ENCODE measurements at regions not wholly inside any gene's neighbourhood (a gene's known extent, or its start where the extent isn't known, plus 50 kb on each side); places are given as distances from the start of the nearest gene placed in this dataset.

GRCh38 chr17:5773816-5774360 is 189.6 kb upstream of the NLRP1 start:
- Histone ChIP-seq H3K27me3 (ENCODE audit: control insufficient read depth, insufficient read depth, low read length) (peaks cover 20% of the 10 kb centered on the region), H3K9ac (ENCODE audit: low read depth, low read length) (no peak overlapping the region), H2AK5ac (ENCODE audit: low read depth, low read length) (no peak overlapping the region), H3K56ac (ENCODE audit: extremely low read depth, insufficient read depth, low read length) (no peak overlapping the region), H3K4ac (ENCODE audit: low read depth, low read length) (no peak overlapping the region), H4K91ac (ENCODE audit: insufficient read depth, low read depth, low read length) (no peak overlapping the region), H2BK20ac (ENCODE audit: low read depth, low read length) (no peak overlapping the region), H2AK9ac (replicated peaks; ENCODE audit: low read depth, low read length, poor library complexity) (no peak overlapping the region), H3K4me1 (ENCODE audit: control insufficient read depth, insufficient read depth, low read length) (peaks cover 2% of the 10 kb centered on the region; the same call in 1 of the 2 replicates), H3K36me3 (ENCODE audit: control insufficient read depth, insufficient read depth, low read length) (no peaks in the 10 kb centered on the region), H4K8ac (ENCODE audit: low read depth in 2 of 2, low read length in 2 of 2) (no peak overlapping the region), H3K9me1 (ENCODE audit: insufficient read depth, low read length) (no peaks in the 10 kb centered on the region), H3K27ac (ENCODE audit: insufficient read depth, low read length) (no peak overlapping the region), H2BK5ac (ENCODE audit: low read depth, low read length, poor library complexity, severe bottlenecking) (no peak overlapping the region), H3K14ac (replicated peaks; ENCODE audit: low read depth, low read length) (no peak overlapping the region), H3K23ac (ENCODE audit: low read depth, low read length) (no peak overlapping the region), H3K4me2 (ENCODE audit: low read depth, low read length) (no peak overlapping the region), H3K4me3 (ENCODE audit: insufficient read depth, low read depth, low read length) (no peak overlapping the region), H3K18ac (ENCODE audit: low read depth, low read length) (no peak overlapping the region), H2BK120ac (ENCODE audit: low read depth, low read length) (no peak overlapping the region), H2BK15ac (ENCODE audit: low read depth, low read length) (no peak overlapping the region), H3K79me1 (ENCODE audit: low read depth in 1 of 2, low read length in 2 of 2) (no peaks in the 10 kb centered on the region), H3K9me3 (ENCODE audit: control insufficient read depth, insufficient read depth, low read length) (no peaks in the 10 kb centered on the region), H4K20me1 (ENCODE audit: insufficient read depth, low read length) (no peaks in the 10 kb centered on the region), H2AFZ (replicated peaks; ENCODE audit: low read length, poor library complexity) (no peak overlapping the region), H4K5ac (ENCODE audit: low read depth, low read length) (no peak overlapping the region)
- ChIA-PET CTCF (interaction anchor here (0.7 kb wide), 1 partner anchor 285 kb away, joined by 3 read pairs; no protein-coding TSS in a partner anchor), POLR2A (ENCODE audit: unreplicated experiment) (no interaction called here)
- in situ Hi-C loops (cut with MboI; ENCODE audit: low sequenced_read_pairs) (no loop called here), dilution Hi-C loops (cut with HindIII; ENCODE audit: low sequenced_read_pairs, unreplicated experiment) (no loop called here), intact Hi-C loops (cut with micrococcal nuclease) (no loop called here)
- BruUV-seq (replicated peaks) = no TSS peak
- 40% methylated on average over 1 of the region's 7 CpGs; no CpG with 5 or more reads in 1 of the 2 experiments for WGBS, 2 experiments (ENCODE audit: extremely low coverage in 2 of 2, insufficient read length in 1 of 2)
- TF ChIP-seq BHLHE40 (IDR thresholded peaks at IDR 0.05; ENCODE audit: low read depth, low read length) = no peak
- TF ChIP-seq USF2 (IDR thresholded peaks at IDR 0.05; ENCODE audit: low read depth, low read length) = no peak
- TF ChIP-seq CEBPB (IDR thresholded peaks at IDR 0.05; ENCODE audit: low read depth, low read length) = no peak
- no peak for TF ChIP-seq MAZ (IDR thresholded peaks at IDR 0.05; ENCODE audit: borderline replicate concordance, low read depth, low read length)
- no peak for TF ChIP-seq RCOR1 (IDR thresholded peaks at IDR 0.05; ENCODE audit: insufficient replicate concordance, low read length)
- TF ChIP-seq CHD1 (IDR thresholded peaks at IDR 0.05; ENCODE audit: low read depth, low read length) = no peak
- TF ChIP-seq SMC3 (IDR thresholded peaks at IDR 0.05; ENCODE audit: low read depth, low read length) = no peak
- no peak for TF ChIP-seq FOS (IDR thresholded peaks at IDR 0.05; ENCODE audit: low read depth, low read length)
- no peak for TF ChIP-seq RAD21 (IDR thresholded peaks at IDR 0.05; ENCODE audit: low read length)
- no peak for TF ChIP-seq MXI1 (IDR thresholded peaks at IDR 0.05; ENCODE audit: borderline replicate concordance, low read depth, low read length)
- ATAC-seq (ENCODE audit: low read depth) (no peak), DNase-seq (no peak)
